Dermis blood vessel endothelial cell (primary cell): ENCODE measurements at regions not wholly inside any gene's neighbourhood (a gene's known extent, or its start where the extent isn't known, plus 50 kb on each side); places are given as distances from the start of the nearest gene placed in this dataset.

Experiments
- DNase-seq: peaks from one replicate; pipeline ENCODE4 v3.0.0; 2010

DNA sequence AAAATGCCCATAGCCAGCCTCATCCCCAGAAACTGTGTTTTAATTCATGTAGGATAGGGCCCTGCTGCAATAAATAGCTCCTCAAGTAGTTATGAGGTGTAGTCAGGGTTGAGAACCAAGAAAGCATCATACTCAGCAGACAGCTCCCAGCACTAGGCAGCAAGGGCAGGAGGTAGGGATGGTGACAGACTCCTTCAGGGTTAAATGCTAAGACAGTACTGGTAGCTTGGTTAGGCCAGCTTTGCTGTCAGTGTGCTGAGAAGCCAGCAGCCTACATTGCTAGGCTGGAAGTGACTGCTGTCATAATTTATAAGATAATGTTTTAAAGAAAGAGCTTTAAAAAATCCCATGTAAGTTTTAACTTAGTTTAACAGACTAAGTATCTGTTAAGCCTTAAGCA, 113.9 kb upstream of the IMMP2L start:
- no peak for DNase-seq

DNA sequence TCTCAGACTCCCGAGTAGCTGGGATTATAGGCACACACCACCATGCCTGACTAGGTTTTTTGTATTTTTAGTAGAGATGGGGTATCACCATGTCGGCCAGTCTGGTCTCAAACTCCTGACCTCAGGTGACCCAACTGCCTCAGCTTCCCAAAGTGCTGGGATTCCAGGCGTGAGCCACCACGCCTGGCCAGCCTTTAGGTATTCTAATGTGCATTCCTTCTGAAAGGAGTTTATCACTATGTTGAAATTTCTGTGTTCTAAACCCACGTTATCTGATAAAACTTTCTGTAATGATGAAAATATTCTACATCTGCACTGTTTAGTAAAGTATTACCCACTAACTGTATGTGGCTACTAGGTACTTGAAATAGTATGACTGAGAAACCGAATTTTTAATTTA, 110.6 kb upstream of the IMMP2L start:
- DNase-seq, result no peak

DNA sequence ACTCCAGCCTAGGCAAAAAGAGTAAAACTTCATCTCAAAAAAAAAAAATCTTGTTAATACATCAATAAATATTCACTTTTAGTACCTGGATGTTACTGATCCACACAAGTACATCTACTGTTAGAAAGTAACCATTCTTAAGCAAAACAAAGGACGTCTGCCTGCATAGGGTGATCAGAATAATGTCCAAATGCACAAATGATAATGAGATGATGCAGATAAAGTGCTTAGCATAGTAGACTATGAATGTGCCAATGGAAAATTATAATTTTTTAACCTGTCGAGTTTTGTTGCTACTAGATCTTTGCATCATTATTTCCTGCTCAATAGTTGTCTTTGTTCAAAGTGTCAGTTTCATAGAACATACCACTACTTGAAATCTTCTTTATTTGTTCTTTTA, 109.6 kb upstream of the IMMP2L start:
- DNase-seq, result no peak

DNA sequence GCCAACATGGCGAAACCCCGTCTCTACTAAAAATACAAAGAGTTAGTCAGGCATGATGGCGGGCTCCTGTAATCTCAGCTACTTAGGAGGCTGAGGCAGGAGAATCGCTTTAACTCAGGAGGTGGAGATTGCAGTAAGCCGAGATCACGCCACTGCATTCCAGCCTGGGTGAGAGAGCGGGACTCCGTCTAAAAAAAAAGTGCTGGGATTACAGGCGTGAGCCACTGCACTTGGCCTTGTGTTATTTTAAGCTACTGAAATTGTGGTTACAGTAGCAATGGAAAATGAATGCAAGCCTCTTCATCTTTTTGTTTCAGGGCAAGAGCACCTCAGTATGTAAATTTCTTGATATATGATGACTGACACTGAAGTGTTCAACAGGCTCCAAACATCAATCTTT, 106.4 kb upstream of the IMMP2L start:
- no peak for DNase-seq

DNA sequence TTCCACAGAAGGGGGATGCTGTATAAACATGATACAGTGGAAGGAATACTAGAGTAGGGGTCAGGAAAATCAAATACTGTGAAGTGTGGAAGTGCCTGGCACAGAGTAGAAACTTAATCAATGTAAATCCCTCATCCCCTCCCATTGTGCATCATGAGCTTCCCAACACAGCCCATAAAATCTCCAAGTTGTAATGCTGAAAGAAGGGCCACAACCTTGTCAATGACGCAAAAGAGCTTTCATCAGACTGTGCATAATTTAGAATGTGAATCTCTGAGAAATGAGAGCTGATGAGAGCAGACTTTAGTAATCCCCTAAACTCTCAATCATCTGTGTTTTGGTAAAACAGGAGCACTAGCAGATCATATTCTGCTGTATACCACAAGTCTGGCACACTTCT, 105.2 kb upstream of the IMMP2L start:
- DNase-seq, result no peak

DNA sequence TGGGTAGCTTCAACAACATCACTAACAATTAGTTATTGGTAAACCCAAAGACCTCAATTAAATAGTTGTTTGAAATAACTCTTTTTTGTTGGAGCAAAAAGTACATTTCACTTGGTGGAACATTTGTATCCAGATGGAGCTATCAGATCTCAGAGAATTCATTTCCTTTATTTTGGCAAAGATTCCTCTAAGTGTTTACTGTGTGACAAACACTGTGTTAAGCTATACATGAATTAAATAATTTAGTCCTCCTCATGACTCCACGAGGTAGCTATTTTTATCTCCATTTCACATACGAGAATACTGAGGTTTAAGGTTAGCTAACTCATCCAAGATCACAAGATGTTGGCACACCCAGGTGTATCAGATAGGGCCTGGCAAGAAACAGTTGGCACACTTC, 104.0 kb upstream of the IMMP2L start:
- no peak for DNase-seq

DNA sequence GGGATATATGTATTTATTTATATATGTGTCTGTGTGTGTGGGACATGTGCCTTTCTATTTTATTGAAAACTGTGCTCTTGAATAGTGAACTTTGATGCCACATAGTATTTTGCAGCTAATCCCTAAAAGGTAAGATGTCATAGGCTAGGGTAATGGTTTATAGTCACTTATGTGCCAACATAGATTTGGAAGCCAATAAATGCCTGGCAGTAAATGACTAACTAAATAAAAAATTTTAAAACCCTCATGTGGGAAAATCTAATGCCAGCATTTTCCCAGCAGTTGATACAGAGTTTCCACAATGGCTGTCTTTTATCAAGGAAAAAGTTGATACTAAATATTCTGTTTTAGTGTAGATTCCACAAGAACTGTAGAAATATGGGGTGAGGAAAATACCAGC, 101.5 kb upstream of the IMMP2L start:
- DNase-seq, result no peak

DNA sequence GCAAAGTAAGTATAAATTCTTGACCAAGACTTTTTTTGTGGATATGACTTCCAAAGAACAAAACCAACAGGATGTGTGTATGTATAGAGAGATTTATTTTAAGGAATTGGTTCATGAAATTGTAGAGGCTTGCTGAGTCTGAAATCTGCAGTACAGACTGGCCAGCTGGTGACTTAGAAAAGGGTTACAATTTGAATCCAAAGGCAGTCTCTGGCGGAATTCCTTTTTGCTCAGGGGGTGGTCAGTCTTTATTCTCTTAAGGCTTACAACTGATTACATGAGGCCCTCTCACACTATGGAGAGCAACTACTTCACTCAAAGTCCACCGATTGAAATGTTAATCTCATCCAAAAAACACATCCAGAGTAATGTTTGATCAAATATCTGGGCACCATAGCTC, 100.1 kb upstream of the IMMP2L start:
- DNase-seq, result no peak

DNA sequence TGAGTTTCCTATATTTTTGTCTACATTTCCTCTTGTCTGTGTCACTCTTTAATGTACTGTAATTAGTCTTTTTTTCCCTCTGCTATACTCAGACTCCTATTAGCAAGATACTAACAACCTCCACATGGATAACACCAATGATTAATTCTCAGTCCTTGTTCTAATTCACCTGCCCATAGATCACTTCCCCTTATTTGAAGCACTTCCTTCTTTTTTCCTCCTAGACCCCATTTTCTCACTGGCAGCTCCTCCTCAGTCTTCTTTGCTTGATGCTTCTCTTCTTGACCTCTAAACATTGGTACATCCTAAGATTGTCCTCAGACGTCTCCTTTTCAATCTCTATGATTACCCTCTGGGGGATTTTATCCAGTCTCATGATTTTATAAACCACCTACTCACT, 98.2 kb upstream of the IMMP2L start:
- DNase-seq, result no peak

DNA sequence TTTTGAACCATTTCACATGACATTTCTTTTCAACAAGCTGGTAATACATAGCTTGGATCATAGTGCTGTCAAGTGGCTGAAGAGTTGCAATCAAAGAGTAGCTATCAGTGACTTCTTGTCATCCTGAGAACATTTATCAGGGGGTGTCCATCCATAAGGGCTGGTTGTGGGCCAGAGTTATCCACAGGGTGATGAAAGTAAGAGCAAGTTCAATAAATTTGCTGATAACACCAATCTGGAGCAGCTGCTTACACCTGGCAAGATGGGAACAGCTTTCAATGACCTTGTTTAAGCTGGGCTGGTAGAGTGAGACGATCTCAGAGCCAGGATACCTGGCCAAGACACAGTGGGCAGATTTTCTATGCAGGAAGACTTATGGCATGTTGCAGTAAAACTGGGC, 96.3 kb upstream of the IMMP2L start:
- no peak for DNase-seq

DNA sequence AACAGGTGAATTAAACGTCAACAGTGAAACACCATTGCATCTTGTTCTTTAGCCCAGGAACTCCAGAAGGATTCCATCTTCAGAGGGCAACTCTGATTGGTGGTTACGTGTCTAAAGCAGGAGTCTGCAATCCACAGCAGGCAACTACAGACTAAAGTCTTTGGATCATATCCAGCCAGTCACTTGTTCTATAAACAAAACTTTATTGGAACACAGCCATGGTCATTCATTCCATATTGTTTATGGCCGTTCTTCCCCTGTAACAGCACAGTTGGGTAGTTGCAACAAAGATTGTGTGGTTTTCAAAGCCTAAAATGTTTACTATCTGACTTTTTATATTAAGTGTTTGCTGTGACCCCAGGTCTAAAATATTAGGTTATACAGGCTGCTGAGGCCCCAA, 94.7 kb upstream of the IMMP2L start:
- DNase-seq, result no peak

DNA sequence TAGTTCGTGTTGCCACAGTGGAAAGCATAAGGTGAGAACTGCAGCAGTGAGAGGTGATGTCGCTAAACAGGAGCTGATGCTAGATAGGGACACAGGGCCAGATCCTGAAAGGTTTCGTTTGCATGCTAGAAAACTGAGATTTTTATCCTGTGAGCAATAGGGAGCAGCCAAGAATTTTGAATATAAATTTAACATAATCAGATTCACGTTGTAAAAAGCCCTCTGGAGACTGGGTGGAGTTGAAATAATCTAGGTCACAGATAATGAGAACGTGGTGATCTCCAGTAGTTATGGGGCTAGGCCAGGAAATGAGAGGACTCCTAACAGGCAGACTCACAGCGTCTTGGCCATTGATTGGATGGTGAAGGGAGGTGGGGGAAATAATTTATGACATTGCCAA, 92.1 kb upstream of the IMMP2L start:
- DNase-seq, result no peak

DNA sequence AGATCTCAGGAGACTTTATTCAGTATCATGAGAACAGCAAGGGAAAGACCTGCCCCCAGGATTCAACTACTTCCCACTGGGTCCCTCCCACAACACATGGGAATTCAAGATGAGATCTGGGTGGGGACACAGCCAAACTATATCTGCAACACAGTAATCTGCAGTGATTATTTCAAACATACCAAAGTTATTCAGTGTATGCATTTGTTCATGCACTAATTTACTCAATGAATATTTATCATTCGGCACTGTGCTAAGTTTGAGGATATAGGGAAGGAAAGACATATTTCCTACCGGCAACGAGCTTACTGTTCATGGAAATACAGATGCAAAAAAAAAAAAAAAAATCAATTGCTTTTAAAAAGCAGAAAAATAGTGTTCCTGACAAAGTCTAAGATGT, 91.6 kb upstream of the IMMP2L start:
- DNase-seq, result no peak

DNA sequence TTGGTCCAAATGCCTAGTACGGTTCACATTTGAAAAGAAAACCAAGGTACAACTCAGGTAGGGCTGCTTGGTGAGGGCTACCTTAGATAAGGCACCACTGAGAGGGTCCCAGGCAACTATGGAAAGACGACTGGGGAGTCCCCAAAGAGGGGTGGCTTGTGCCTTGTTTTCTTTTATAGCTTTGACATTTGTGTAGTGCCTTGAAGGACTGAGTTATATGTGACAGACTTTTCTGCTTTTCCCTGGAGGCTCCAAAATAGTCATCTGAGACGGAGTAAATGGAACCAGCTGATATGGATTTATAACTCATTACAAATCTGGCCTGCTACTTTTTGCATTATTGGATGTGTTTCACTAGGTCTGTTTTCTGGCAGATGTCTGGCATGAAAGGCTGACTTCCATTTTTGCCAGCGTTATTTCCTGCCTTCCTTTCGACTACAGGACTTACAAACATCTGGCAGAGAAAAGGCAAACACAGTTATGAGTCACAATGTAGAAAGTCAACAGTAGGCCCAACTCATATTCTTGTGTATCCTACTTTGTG, 88.2 kb upstream of the IMMP2L start:
- peak; percentile 19 for DNase-seq

DNA sequence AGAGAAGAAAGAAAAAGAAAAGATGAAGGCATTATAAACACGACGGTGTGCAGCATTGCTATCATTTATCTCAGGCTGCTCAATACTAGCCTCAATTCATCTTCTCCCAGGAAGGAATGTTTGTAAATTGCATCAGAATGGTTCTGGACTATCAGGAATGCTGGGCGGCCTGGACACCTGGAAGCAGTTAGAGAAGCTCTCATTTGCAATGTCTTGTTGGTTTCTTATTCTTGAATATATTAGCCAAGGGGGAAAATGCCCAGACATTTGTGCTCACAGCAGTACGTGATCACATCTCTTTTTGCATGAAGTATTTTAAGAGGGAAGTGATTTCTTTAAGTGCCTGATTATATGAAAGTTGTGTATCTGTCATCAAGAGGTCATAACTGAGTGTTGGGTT, 85.6 kb upstream of the IMMP2L start:
- DNase-seq, result no peak

DNA sequence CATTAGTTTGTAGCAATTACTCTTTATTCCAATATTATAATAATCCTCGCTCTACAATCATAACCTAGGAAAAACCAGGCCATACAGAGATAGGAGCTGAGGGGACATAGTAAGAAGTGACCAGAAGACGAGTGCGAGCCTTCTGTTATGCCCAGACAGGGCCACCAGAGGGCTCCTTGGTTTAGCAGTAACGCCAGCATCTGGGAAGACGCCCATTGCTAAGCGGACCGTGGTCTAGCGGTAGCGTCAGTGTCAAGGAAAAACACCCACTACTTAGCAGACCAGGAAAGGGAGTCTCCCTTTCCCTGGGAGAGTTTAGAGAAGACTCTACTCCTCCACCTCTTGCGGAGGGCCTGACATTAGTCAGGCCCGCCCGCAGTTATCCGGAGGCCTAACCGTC, 82.3 kb upstream of the IMMP2L start:
- DNase-seq, result peak; percentile 6

DNA sequence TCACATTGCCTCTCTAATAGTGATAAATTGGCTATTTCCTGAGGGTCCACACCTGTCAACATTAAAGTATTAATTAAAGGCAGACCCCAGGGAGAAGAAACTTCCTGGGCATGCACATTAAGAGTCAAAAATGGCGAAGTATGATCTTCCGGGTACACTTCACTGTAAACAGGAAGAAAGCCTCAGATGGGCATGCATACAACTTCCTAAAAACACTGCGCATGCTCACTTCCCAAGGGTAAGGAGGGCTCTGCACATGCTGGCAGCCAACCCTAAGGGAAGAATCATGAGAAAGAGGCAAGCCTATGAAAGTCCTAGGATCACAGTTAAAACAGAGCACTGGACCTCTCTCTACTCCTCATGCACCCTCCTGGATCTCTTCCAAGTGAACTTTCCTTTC, 80.1 kb upstream of the IMMP2L start:
- DNase-seq, result peak; percentile 8

DNA sequence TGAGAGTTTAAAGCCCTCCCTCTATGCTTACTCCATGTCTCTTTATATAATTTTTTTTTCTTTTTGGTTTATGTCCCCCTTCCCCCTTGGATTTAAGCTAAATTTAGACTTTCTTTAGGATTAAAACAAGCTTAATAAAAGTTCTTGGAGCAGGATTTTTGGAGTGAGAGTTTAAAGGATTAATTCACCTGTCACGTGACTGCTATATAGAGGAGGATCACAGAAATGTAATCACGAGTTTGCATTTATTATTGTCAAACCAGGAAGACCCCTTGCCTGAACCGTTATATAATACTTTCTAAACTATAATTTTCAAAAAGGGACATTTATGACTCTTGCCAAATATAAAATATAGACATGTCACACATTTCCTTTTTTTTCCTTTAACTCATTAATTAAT, 78.1 kb upstream of the IMMP2L start:
- DNase-seq, result no peak

DNA sequence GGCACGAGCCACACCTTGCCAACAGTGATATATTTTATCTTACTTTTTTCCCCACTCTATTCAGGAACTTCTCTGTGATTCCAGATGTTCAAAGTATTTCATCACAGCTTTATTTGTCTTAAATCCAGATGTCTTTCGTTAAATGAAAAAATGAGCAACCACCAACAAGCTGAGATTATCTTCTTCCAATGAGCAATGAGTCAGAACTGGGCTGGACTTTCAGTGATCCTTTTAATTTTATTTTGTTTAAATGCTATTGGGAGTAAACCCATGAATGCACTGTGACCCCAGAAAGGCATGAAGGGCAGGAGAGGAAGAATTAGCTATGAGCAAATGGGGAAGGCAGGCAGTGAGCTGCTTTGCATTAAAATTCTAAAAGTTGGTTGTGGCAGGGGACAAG, 77.6 kb upstream of the IMMP2L start:
- DNase-seq, result no peak

DNA sequence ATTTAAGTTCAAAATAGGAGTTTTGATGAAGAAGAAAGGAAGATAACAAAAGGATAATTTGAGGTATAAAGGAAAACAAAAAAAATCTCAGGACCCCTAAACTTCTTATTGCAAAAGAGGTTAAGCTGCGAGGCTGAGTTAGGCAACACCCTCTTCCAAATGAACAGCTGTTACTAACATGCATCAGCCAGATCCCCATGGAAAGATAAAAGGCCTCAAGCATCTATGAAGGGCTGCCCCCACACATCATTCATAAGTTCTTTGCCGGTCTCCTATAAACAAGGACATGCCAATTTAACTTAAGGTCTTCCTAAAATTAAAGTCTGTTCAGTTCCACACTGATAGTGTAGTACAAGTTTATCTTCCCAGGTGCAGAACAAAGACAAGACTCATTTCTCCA, 75.8 kb upstream of the IMMP2L start:
- DNase-seq, result no peak

DNA sequence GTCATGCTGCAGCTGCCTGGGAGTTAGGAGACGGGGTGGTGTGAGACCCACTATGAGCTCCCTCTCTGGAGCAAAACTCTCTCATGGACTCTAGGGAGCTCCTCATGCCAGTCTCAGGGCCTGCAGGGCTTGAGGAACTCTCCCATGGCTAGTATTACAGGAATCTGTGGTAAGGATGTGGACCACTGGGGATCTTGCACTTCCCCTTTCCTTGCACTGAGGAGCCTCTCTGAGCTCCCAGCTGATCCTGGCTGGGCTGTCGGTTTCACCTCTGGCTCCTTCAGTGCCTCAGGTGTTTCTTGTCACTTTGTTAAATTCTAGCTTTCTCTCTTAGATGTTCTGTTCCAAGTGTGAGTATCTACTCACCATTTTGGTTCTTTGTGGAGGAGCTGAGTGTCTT, 71.6 kb upstream of the IMMP2L start:
- DNase-seq, result no peak

DNA sequence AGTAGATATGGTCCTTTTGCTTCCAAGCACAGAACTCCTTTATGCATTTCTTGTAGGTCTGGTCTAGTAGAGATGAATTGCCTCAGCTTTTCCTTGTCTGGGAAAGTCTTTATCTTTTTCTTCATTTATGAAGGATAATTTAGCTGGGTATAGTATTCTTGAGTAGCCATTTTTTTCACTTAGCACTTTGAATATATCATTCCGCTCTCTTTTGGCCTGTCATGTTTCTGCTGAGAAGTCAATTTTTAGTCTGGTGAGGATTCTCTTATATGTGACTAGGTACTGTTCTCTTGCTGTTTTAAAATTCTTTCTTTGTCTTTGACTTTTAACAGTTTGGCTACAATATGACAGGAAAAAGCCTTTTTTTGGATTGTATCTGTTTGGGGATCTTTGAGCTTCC, 68.6 kb upstream of the IMMP2L start:
- no peak for DNase-seq

DNA sequence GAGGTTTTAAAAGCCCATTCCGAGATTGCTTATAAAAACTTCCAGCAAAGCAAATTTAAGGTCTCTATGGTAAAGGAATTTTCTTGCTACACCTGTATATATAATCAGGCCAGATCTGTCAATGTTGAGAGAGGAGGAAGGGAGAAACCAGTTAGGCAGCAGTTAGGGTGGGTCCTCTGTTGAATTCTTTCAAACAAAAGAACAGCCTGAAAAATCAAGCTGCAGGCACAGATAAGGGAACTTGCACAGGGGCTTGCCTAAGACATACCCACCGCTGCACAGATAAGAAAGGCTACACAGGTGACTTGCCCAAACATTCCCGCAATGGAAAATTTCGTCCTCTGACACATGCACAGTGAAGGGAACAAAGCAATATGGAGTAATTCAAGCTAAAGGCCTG, 59.8 kb upstream of the IMMP2L start:
- no peak for DNase-seq
